Thoracic aorta (tissue), 2 donors: ENCODE measurements at regions not wholly inside any gene's neighbourhood (a gene's known extent, or its start where the extent isn't known, plus 50 kb on each side); places are given as distances from the start of the nearest gene placed in this dataset.
"Not testable (repeated sequence)": the region's sequence is repeated elsewhere in the genome, so short reads cannot be mapped to it uniquely, and the experiment has no call there.

Source experiments
- ATAC-seq: fragments of 150-250 bp; one replicate; pipeline ENCODE4 v1.8.0; 2017; ENCODE audit warnings: low read depth; ENCODE audit not compliant: insufficient number of reproducible peaks, low FRiP score
- DNase-seq: peaks from one replicate; pipeline ENCODE4 v3.0.0-alpha.2; 2020; ENCODE audit warnings: low spot score
- H3K27ac ChIP-seq, 2 donors: fragments of 200-600 bp; sonication (generic); 1 replicate in 1 of 2; 2 replicates in 1 of 2; pipeline ENCODE4 v1.5.1; 2016; ENCODE audit warnings: mild to moderate bottlenecking in 2 of 2, moderate library complexity in 2 of 2
- H3K27me3 ChIP-seq: fragments of 200-600 bp; sonication (generic); replicated peaks from 2 replicates; pipeline ENCODE4 v1.6.0; 2016; ENCODE audit warnings: mild to moderate bottlenecking; ENCODE audit not compliant: insufficient read depth
- H3K36me3 ChIP-seq: fragments of 200-600 bp; sonication (generic); one replicate; pipeline ENCODE4 v1.5.1; 2016
- H3K4me1 ChIP-seq, 2 donors: fragments of 200-600 bp; sonication (generic); 1 replicate in 1 of 2; 2 replicates in 1 of 2; pipeline versions ENCODE4 v1.5.1 to v1.6.0; 2016; ENCODE audit warnings: low read depth in 2 of 2, mild to moderate bottlenecking in 1 of 2; ENCODE audit not compliant: control insufficient read depth in 1 of 2
- H3K4me3 ChIP-seq: fragments of 200-600 bp; sonication (generic); 2 replicates; pipeline ENCODE4 v1.5.1; 2016; ENCODE audit warnings: mild to moderate bottlenecking
- H3K9me3 ChIP-seq: fragments of 200-600 bp; sonication (generic); 2 replicates; pipeline ENCODE4 v1.5.1; 2016
- TF ChIP-seq, protein P1 (sequence below): fragments of 200-600 bp; sonication (generic); IDR thresholded peaks from one replicate; pipeline ENCODE4 v1.5.1; 2019; ENCODE audit warnings: antibody characterized with exemption

DNA sequence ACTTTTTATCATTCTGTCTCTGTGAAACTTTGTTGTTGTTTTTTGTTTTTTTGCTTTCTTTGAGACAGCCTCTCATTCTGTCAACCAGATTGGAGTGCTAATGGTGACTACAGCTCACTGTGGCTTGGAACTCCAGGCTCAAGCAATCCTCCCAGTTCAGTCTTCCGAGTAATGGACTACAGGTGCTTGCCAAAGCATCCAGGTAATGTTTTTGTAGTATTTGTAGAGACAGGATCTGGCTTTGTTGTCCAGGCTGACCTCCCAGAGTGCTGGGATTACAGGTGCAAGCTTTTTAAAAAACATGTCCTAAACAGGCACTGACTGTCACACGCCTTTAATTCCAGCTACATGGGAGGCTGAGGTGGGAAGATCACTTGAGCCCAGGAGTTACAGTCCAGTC is 235.1 kb downstream of the MEF2C start:
- Histone ChIP-seq H3K27me3 (peaks cover 4% of the 10 kb centered on the region), H3K9me3 (no peaks in the 10 kb centered on the region), H3K27ac (no peak overlapping the region), H3K4me3 (no peak overlapping the region), H3K36me3 (no peaks in the 10 kb centered on the region), H3K4me1 (no peaks in the 10 kb centered on the region)
- DNase-seq = no peak
- TF ChIP-seq, protein P1, sequence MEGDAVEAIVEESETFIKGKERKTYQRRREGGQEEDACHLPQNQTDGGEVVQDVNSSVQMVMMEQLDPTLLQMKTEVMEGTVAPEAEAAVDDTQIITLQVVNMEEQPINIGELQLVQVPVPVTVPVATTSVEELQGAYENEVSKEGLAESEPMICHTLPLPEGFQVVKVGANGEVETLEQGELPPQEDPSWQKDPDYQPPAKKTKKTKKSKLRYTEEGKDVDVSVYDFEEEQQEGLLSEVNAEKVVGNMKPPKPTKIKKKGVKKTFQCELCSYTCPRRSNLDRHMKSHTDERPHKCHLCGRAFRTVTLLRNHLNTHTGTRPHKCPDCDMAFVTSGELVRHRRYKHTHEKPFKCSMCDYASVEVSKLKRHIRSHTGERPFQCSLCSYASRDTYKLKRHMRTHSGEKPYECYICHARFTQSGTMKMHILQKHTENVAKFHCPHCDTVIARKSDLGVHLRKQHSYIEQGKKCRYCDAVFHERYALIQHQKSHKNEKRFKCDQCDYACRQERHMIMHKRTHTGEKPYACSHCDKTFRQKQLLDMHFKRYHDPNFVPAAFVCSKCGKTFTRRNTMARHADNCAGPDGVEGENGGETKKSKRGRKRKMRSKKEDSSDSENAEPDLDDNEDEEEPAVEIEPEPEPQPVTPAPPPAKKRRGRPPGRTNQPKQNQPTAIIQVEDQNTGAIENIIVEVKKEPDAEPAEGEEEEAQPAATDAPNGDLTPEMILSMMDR = no peak
- ATAC-seq = no peak

DNA sequence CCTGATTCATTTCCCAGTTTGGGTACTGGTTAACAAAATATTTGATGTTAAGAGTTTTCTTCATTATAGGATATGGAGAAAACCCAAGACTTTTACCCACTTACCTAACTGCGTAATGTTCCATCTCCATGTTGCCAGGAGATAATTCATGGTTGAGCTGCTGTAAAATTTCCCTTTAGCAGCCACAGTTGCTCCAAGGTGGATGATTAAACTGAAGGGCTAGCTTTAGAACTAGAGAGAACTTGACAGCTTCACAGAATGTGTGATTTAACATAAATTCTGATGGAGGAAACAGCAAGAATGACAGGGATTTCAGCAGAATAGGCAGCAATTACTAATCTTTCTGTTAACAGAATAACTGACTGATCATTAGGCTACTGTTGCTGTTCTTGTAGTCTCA is 236.1 kb downstream of the MEF2C start:
- ATAC-seq (no peak), DNase-seq (no peak)
- Histone ChIP-seq H3K27me3 (no peaks in the 10 kb centered on the region), H3K4me3 (no peak overlapping the region), H3K36me3 (no peaks in the 10 kb centered on the region), H3K4me1 (no peaks in the 10 kb centered on the region), H3K27ac (no peak overlapping the region), H3K9me3 (no peaks in the 10 kb centered on the region)
- TF ChIP-seq, protein P1 = no peak

DNA sequence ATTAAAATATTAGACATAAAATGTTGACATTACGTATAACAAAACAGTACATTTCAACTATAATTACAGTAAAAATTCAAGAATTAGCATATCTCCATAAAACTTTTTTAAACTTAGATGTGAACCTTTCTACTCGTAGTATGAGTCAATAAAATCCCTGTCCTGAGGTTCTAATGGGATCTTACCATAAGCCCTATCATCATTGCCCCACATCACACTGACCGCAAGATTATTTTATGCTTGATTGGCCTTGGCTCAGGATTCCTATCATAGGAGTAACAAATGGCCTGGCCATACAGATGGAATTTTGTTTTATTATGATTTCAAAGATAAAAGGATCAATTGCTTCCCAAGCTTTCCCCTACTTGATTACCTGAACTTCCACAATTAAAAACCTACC is 238.3 kb downstream of the MEF2C start:
- no peaks in the 10 kb centered on the region for H3K27me3 ChIP-seq
- H3K4me3 ChIP-seq = no peak overlapping the region
- DNase-seq (no peak), ATAC-seq (no peak)
- H3K9me3 ChIP-seq = no peaks in the 10 kb centered on the region
- H3K36me3 ChIP-seq = no peaks in the 10 kb centered on the region
- TF ChIP-seq, protein P1 = no peak
- no peaks in the 10 kb centered on the region for H3K4me1 ChIP-seq
- H3K27ac ChIP-seq = no peak overlapping the region

DNA sequence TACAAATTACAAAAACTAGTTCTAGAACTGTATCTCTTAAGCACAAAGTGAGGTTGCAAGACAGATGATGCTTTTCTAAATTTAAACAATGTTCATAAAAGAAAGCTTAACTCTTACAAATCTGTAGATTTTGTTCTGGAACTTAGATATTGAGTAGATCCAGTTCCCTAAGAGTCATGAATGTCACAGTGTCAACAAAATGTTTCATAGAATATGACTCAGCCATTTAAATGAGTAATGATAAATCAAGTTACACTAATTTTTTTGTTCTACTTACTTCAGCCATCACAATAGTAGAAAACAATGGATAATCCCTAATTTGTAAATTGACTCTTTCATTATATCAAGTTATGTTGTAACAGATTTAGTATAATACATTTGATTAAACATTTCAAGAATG is 239.7 kb downstream of the MEF2C start:
- H3K27me3 ChIP-seq = no peaks in the 10 kb centered on the region
- no peak for ATAC-seq
- H3K27ac ChIP-seq = no peak overlapping the region
- H3K9me3 ChIP-seq = no peaks in the 10 kb centered on the region
- no peaks in the 10 kb centered on the region for H3K36me3 ChIP-seq
- no peak overlapping the region for H3K4me3 ChIP-seq
- no peaks in the 10 kb centered on the region for H3K4me1 ChIP-seq
- no peak for DNase-seq
- TF ChIP-seq, protein P1 = no peak

DNA sequence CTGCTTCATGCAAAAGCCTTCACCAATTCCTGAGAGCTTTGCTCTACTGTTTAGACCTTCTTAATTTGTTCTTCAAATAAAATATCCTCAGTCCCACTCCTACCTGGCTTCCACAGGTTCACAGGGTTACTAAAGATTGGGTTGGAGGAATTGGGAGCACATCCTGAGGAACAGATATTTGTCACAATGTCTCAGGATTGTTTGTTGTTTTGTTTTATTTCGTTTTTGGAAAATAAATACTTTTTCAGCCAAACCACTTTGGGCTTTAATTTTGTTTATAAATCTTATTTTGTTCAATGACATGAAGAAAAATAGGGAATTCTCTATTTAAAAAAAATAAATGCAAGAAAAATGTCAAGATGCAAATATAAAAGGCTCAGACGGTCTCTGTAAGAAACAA is 249.0 kb downstream of the MEF2C start:
- Histone ChIP-seq H3K4me1 (no peaks in the 10 kb centered on the region), H3K27me3 (no peaks in the 10 kb centered on the region), H3K9me3 (no peaks in the 10 kb centered on the region), H3K36me3 (no peaks in the 10 kb centered on the region), H3K27ac (no peak overlapping the region), H3K4me3 (no peak overlapping the region)
- no peak for ATAC-seq
- no peak for DNase-seq
- TF ChIP-seq, protein P1 = no peak

DNA sequence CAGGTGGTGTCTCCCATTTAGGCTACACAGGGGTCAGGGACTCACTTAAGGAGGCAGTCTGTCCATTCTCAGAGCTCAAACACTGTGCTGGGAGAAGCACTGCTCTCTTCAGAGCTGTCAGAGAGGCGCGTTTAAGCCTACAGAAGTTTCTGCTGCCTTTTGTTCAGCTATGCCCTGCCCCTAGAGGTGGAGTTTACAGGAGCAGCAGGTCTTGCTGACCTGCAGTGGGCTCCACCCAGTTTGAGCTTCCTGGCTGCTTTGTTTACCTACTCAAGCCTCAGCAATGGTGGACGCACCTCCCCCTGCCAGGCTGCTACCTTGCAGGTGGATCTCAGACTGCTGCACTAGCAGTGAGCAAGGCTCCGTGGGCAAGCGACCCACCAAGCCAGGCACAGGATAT is 260.1 kb downstream of the MEF2C start:
- not testable (repeated sequence) for H3K36me3 ChIP-seq, H3K4me3 ChIP-seq, H3K27me3 ChIP-seq, H3K4me1 ChIP-seq, DNase-seq, ATAC-seq, H3K27ac ChIP-seq, H3K9me3 ChIP-seq

DNA sequence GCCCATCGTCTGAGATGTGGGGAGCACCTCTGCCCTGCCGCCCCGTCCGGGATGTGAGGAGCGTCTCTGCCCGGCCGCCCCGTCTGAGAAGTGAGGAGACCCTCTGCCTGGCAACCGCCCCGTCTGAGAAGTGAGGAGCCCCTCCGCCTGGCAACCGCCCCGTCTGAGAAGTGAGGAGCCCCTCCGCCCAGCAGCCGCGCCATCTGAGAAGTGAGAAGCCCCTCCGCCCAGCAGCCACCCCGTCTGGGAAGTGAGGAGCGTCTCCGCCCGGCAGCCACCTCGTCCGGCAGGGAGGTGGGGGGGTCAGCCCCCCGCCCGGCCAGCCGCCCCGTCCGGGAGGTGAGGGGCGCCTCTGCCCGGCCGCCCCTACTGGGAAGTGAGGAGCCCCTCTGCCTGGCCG is 267.2 kb downstream of the MEF2C start:
- not testable (repeated sequence) for H3K36me3 ChIP-seq, H3K9me3 ChIP-seq, H3K4me3 ChIP-seq, H3K27ac ChIP-seq, H3K4me1 ChIP-seq, DNase-seq, H3K27me3 ChIP-seq, ATAC-seq
